ENCODE measurements at regions not wholly inside any gene's neighbourhood (a gene's known extent, or its start where the extent isn't known, plus 50 kb on each side); places are given as distances from the start of the nearest gene placed in this dataset.

DNA sequence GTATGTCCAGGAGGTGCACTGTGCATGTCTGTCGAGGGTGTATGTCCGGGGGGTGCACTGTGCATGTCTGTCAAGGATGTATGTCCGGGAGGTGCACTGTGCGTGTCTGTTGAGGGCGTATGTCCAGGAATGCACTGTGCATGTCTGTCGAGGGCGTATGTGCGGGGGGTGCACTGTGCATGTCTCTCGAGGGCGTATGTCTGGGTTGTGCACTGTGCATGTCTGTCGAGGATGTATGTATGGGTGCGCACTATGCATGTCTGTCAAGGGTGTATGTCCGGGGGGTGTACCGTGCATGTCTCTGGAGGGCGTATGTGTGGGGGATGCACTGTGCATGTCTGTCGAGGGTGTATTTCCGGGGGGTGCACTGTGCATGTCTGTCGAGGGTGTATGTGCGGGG is 249.3 kb upstream of the MYT1L start:
- DNase-seq (ENCODE audit: extremely low read depth in 1 of 4, low spot score in 3 of 4) (no peak), FAIRE-seq (no peak), ATAC-seq (no peak)
- 2% methylated on average over 15 of the region's 19 CpGs for WGBS (ENCODE audit: insufficient coverage, low coverage, missing lambda C conversion rate)
- Histone ChIP-seq H3K9me1 (ENCODE audit: control insufficient read depth, insufficient read depth, low read length) (no peaks in the 10 kb centered on the region), H3K79me2 (ENCODE audit: control insufficient read depth, insufficient read depth, low read length) (no peaks in the 10 kb centered on the region), H3K9me3 (replicated peaks; ENCODE audit: control insufficient read depth, insufficient read depth, low read depth, low read length) (no peaks in the 10 kb centered on the region), H3K27ac (ENCODE audit: extremely low read depth, low read depth, low read length) (no peak overlapping the region), H3K9ac (ENCODE audit: insufficient read depth in 1 of 2, low read depth in 2 of 2, low read length in 2 of 2) (no peak overlapping the region), H3K4me2 (ENCODE audit: insufficient read depth, low read length) (no peak overlapping the region), H4K20me1 (replicated peaks; ENCODE audit: control insufficient read depth, insufficient read depth, low read length) (no peaks in the 10 kb centered on the region), H3K4me3 (no peak overlapping the region), H3K4me1 (replicated peaks in 1 of 2; ENCODE audit: control insufficient read depth in 2 of 2, insufficient read depth in 2 of 2, low read length in 2 of 2) (no peaks in the 10 kb centered on the region), H3K27me3 (ENCODE audit: control insufficient read depth in 2 of 2, insufficient read depth in 2 of 2, low read length in 2 of 2) (peaks cover 3 to 36% of the 10 kb centered on the region in 2 experiments), H2AFZ (ENCODE audit: low read depth, low read length) (no peak overlapping the region), H3K36me3 (ENCODE audit: control insufficient read depth, insufficient read depth, low read length) (no peaks in the 10 kb centered on the region)
- BruUV-seq (replicated peaks): no TSS peak
- in situ Hi-C loops (cut with MboI) (no loop called here), intact Hi-C loops (cut with micrococcal nuclease) (no loop called here)
- ChIA-PET POLR2A (no interaction called here), CTCF (ENCODE audit: low intra/inter-chr PET ratio) (no interaction called here)
- TF ChIP-seq POLR3A (IDR thresholded peaks at IDR 0.05; ENCODE audit: borderline replicate concordance, extremely low read depth, insufficient read depth, insufficient read length): no peak
- TF ChIP-seq NR2C2 (CRISPR knock-in tag; IDR thresholded peaks at IDR 0.05): no peak
- no peak for TF ChIP-seq NR2C2 (tag; IDR thresholded peaks at IDR 0.05)
- TF ChIP-seq SMAD2 (IDR thresholded peaks at IDR 0.05; ENCODE audit: low read depth, low read length): no peak
- TF ChIP-seq PCBP2 (IDR thresholded peaks at IDR 0.05; ENCODE audit: low read depth, low read length, poor library complexity, severe bottlenecking): no peak
- no peak for TF ChIP-seq DNMT1 (IDR thresholded peaks at IDR 0.05)
- TF ChIP-seq MEIS2 (IDR thresholded peaks at IDR 0.05; ENCODE audit: partially characterized antibody): no peak
- TF ChIP-seq ZNF785 (CRISPR knock-in tag; IDR thresholded peaks at IDR 0.05): no peak
- no peak for TF ChIP-seq CC2D1A (IDR thresholded peaks at IDR 0.05)
- no peak for TF ChIP-seq DACH1 (IDR thresholded peaks at IDR 0.05; ENCODE audit: partially characterized antibody)
- no peak for TF ChIP-seq KDM4B (IDR thresholded peaks at IDR 0.05; ENCODE audit: borderline replicate concordance in 2 of 2, low read depth in 1 of 2)
- TF ChIP-seq, protein P1, sequence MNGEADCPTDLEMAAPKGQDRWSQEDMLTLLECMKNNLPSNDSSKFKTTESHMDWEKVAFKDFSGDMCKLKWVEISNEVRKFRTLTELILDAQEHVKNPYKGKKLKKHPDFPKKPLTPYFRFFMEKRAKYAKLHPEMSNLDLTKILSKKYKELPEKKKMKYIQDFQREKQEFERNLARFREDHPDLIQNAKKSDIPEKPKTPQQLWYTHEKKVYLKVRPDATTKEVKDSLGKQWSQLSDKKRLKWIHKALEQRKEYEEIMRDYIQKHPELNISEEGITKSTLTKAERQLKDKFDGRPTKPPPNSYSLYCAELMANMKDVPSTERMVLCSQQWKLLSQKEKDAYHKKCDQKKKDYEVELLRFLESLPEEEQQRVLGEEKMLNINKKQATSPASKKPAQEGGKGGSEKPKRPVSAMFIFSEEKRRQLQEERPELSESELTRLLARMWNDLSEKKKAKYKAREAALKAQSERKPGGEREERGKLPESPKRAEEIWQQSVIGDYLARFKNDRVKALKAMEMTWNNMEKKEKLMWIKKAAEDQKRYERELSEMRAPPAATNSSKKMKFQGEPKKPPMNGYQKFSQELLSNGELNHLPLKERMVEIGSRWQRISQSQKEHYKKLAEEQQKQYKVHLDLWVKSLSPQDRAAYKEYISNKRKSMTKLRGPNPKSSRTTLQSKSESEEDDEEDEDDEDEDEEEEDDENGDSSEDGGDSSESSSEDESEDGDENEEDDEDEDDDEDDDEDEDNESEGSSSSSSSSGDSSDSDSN (IDR thresholded peaks at IDR 0.05; ENCODE audit: borderline replicate concordance in 1 of 2, low read depth in 2 of 2, low read length in 2 of 2): no peak
- no peak for TF ChIP-seq TCFL5 (CRISPR knock-in tag; conservative IDR thresholded peaks at IDR 0.05)
- TF ChIP-seq ZNF212 (CRISPR knock-in tag; IDR thresholded peaks at IDR 0.05): no peak
- no peak for TF ChIP-seq PML (IDR thresholded peaks at IDR 0.05; ENCODE audit: low read length)

Measured in K562 (cell line).